GM18519 (cell line): ENCODE measurements at regions not wholly inside any gene's neighbourhood (a gene's known extent, or its start where the extent isn't known, plus 50 kb on each side); places are given as distances from the start of the nearest gene placed in this dataset.
"Not testable (repeated sequence)": the region's sequence is repeated elsewhere in the genome, so short reads cannot be mapped to it uniquely, and the experiment has no call there.

ENCODE experiments used
- ATAC-seq: cut with Tn5 transposase; IDR thresholded peaks from one replicate; pipeline ENCODE4 v1.9.1; 2021; ENCODE audit warnings: mild to moderate bottlenecking, moderate library complexity; ENCODE audit not compliant: unreplicated experiment, low FRiP score

DNA sequence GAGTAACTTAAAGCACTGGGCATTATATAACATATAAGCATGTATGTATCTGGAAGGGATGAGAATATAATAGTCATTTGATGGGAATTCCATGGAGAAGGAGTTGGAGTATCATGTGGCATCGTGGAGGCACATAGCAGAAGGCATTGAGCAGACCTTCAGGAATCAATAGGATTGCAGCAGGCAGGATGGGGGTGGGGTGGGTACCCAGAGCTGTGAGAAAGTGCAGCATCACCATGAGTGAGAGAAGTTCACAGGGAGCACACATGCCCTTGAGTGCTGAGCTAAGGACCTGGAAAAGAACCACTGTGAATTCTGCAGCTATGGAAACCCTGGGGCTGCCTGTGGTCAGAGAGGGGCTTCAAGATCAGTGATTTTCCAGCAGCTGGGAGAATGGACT, 57.3 kb downstream of the MED10 start:
- no peak for ATAC-seq

DNA sequence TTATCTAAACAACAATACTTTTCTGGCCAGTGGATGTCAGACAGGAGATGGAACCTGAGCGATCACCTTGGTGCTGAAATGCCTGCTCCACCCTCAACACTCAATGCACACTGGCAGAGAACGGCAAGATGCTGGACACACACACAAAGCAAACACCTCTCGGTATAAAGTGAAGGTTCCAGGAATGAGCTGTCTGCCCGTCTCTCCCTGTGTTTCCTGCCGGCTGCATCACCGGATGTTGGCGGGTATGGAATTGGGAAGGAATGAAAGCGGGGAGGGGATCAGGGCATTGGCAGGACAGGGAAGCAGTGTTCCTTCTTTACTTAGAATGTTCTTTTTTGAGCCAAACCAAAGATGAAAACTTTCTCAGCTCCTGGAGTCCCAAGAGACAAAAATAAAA, 59.2 kb downstream of the MED10 start:
- ATAC-seq, result no peak

DNA sequence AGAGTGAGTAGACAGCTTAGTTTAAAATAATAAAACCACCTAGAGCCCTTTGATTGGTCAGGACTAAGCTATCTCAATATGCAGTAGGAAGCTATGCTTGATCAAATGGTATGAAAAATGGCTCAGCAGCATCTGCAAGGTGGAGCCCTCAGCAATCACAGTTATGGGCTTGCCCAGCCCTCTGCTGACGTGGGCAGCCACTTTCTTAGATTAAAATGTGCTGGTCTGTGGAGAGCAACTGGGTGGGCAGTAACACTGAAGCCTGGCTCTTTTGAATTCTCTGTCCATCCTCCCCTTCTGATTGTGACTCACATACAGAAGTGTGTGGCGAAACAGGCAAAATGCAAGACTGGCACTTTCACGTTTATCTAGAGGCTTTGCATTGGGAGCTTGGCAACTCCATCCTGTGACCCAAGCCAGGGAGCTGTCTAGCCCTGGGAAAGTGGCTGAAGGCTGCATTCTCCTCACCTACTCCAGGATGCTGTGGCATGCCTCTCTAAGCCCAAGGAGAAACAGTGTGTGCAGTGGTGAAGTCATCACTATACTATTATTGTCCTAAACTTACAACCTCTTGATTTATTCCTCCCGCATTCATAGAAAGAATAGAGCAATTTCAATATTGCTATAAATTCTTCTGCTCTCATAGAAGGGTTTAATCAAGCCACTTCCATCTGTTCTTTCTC, 61.1 kb downstream of the MED10 start:
- ATAC-seq, result no peak

DNA sequence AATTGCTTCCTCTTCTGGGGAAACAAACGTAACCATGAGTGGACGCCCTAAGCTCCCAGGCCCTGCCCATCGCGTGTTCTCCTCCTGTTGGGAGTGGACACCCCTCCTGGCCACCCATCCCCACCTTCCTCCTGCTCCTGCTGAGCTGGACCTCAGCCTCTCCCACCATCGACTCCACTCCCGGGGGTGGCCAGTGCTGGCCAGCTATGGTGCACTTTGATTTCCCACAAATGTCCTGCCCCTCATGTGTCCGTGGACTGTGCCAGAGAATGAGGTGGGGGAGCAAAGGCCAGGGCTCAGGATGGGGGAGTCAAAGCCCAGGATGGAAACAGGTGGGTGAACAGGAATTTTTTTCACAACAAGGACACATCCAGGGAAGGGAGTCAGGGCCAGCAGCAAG, 62.8 kb downstream of the MED10 start:
- ATAC-seq, result no peak

DNA sequence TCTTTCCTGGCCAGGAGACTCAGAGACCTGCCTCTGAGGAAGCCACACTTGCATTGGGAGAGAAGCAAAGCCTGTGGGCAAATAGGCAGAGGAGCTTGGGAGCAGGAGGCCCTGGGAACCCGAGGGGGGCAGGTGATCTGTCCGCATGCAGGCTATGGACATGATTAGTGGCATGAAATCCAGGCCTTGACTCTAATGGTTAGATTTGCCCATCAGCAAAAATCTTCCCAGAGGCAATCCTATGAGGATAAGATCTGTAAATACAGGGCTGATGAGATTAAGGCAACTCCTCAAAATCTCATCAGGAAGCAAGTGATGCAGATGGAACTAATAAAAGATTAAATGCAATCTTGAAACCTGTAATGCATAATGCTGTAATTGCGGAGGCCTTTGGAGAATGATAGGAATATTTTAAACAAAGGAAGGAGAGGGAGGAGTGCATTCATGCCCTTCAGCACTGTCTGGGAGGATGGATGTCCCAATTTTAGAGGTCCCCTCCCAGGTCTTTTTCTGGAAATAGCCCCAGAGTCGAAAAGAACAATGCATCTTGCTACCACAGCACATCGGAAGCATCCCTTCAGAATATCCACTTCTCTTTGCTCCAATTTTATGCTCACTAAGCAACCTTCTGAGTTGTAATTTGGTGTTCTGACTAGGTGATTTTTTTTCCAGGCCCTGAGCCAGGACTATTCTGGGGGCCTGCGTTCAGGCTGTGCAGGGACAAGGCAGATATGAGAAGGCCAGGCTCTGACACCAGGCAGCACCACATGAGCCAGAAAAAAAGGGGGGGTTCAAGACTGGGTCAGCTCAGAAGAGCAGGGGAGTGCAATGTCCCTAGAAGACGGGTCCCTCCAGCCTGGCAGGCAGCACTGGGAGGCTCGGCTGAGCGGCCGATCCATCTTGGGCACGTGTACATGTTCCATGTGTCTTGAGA, 66.5 kb downstream of the MED10 start:
- ATAC-seq, result no peak

DNA sequence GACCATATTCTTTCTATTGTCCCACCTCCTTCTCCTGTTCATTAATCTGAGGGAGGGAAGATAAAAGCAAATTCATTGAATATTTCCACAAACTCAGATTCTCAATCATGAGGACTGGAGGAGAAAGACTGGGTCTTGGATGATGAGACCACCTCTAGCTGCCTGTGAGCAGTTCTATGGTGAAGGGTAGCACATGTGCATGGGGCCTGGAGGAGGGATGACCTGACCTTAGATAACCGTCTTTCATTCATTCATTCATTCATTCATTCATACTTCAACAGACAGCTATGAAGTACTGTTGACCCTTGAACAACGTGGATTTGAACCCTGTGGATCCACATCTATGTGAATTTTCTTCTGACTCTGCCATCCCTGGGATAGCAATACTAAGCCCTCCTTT, 68.4 kb downstream of the MED10 start:
- ATAC-seq, result no peak

DNA sequence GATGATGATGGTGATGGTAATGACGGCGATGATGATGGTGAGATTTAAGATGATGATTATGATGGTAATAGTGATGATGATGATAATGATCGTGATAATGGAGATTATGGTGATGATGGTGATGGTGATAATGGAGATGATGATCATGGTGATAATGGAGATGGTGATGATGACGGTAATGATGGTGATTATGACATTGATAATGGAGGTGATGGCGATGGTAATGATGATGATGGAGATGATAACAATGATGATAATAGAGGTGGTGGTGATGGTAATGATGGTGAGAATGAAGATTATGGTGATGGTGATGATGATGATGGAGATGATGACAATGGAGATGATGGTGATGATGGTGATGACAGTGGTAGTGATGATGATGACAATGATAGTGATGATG, 69.7 kb downstream of the MED10 start:
- no peak for ATAC-seq

DNA sequence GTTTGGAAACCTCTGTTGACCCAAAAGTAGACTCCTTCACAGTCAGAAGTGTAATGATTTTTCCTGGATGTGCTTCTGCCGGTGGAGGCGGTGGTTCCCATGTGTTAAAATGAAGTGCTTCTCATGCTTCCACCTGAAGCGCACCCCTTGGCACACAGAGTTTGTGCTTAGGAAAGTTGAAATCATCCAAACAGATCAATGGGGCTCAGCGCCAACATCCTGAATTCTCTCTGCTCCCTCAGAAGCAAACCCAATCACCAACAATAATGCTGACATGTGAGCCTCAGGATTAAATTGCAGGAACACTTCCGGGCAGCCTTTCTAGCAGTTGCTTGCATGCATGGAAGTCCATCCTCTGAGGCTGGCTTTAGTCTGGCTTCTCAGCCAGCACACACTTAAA, 71.0 kb downstream of the MED10 start:
- ATAC-seq, result no peak

DNA sequence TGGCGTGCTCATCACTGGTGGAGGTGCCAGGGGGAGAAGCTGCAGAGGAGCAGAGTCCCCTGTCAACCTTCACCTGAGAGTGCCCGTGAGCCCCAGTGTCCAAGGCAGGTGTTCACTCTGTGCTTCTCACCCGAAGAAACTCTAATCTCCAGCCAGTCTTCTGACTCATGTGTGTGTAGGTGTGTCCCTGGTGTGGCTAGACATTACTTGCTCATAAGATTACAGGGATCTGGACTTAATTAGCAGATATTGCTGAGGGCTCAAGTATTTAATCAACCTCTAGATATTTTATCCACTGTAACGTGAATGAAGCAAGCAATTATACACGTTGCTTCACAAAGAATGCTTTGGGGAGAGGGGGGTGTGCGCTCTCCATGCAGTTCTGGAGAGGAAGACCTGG, 72.5 kb downstream of the MED10 start:
- no peak for ATAC-seq

DNA sequence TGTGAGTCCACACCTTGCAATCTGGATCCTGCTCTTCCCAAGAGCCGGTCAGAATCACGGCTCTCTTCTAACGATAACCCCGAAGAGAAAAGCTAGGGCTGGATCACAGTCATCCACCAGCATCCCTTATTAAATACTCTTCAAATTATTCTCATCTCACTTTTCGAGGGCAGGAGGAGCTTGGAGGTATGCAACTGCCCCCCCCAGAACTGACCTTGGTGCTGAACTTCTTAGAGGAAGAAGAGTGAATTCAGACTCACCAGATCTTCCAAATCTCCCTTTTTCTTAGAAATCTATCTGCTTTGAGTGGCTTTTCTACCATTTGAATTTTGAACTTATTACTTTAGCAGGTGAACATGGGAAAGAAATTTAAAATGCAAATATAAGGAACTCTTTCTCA, 75.7 kb downstream of the MED10 start:
- no peak for ATAC-seq

DNA sequence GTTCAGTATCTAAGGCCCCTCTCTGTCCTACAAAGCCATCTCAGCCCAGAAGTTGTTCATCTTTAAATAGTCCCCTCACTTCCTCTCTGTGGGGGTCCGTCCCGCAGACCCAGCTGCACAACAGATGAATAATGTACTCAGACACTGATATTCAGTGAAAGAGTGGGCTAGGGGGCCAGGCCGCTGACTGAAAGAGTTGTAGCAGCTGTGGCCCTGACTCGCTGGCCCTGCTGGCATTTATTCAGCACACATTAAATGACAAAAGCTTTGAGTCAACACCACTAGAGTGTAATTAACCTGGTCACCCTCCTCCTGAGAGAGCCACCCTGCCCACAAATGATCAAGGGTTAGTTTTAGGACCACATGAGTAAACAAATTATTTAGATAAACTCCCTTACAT, 76.3 kb downstream of the MED10 start:
- no peak for ATAC-seq

DNA sequence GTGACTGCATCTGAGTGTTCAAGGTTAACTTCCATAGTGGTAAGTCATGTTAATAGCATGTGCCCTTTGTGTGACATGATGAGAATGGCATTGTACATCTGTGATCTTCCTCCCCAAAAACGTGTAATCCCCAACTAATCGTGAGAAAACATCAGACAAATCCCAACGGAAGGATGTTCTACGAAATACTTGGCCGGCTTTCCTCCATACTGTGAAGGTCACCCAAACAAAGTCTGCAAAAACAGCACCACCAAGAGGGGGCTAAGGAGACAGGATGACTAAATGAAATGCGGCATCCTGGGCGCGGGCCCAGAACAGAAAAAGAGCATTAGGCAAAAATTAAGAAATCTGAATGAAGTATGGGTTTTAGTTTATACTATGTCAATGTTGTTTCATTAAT, 81.8 kb downstream of the MED10 start:
- ATAC-seq, result no peak

DNA sequence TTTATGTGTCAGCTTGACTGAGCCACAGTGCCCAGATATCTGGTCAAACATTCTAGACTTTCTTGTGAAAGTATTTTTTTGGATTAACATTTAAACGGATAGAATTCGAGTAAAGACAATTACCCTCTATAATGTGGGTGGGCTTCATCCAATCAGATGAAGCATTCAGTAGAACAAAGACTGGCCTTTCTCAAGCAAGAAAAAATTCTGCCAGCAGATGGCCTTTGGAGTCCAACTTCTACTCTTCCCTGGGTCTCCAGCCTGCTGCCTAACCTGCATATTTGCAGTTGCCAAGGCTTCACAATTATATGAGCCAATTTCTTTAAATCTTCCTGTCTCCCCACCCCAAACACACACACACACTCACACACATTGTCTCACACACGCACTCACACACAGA, 86.4 kb downstream of the MED10 start:
- ATAC-seq, result no peak

DNA sequence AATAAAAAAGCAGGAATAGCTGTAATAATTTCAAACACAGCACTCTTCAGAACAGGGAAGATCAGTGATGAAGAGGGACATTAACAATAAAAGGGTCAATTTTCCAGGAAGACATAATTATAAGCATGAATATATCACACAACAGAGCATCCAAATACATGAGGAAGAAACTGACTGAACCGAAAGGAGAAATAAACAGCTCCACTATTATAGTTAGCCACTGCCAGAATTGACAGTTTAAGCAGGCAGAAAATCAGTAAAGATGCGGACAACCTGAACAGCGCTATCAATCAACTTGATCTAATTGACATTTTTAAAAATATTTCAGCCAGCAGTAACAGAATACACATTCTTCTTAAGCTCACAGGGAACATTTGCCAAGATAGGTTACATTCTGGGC, 89.1 kb downstream of the MED10 start:
- no peak for ATAC-seq

DNA sequence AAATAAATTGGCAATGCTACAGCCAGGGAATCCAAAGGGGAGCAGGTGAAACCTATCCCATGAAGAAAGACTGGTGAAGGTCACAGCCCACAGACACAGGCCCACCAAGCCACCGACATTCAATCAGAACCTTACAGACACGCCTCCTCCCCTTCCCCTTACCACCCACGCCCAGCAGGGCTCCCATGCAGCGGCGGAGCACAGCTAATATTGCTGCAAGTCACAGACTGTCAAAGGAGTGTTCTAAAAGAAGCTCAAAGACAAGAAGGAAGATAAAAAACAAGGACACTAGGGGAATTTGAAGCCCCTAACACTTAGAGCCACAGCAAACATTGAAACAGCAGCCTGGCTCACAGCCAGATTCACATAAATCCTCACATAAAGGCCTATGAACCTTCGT, 91.2 kb downstream of the MED10 start:
- ATAC-seq, result no peak

DNA sequence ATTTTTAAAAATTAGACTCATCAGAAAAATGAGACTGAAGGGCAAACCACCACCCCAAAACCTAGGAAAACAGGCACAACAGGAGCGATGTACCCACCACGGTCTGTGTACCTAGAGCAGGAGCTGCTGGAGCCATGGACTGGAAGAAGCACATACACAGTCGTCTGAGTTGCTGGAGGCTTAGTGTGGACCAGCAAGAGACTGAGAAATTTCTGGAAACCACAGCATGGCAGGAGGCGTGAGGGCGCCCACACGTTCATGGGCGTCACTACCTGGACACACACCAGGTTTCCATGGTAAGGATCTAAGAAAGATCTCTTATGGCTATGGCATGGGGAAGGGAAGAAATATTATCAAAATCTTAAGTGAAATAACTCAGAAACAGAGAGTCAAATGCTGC, 91.9 kb downstream of the MED10 start:
- no peak for ATAC-seq

DNA sequence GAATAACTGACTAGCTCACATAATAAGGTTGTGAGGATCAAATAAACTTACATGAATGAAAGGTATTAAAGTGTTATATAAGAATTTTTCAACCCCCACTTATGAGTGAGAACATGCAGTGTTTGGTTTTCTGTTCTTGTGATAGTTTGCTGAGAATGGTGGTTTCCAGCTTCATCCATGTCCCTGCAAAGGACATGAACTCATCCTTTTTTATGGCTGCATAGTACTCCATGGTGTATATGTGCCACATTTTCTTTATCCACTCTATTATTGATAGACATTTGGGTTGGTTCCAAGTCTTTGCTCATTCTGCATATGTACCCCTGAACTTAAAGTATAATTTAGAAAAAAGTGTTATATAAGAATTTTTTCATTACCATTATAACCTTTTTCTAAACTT, 93.9 kb downstream of the MED10 start:
- ATAC-seq, result not testable (repeated sequence)

DNA sequence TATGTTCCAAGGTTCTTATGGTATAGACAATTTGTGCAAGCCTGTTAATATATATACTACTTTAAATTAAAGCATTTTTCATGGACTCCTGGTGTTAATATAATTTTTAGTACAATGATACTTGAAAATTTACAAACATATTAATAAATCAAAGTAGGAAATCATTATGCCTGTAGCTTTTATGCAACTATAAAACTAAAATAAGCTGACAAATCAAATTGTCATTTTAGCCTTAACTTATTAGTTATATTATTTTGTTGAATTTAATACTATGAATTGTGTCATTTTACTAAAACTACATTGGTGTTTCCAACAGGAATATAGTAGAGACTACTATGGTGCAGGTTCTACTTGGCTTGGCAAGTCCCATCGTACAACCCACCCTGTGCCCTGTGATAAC, 96.0 kb downstream of the MED10 start:
- no peak for ATAC-seq

DNA sequence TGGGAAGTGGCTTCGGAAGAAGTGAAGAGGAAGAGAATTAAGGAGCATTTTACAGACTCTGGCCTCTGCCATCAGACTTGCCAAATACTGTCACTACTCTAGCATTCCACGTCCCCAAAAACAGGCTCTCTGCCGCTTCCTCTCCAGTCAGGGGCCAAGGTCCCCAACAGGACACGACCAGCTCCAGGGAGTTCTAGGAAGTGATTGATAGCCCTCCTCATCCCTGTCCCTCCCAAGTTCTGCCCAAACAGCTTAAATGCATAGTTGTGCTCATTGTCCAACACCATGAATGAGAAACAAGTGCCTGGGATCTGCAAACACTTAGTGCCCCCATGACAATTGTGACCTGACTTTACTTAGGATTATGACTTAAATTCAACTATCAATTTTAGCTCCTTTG, 96.5 kb downstream of the MED10 start:
- ATAC-seq, result no peak

DNA sequence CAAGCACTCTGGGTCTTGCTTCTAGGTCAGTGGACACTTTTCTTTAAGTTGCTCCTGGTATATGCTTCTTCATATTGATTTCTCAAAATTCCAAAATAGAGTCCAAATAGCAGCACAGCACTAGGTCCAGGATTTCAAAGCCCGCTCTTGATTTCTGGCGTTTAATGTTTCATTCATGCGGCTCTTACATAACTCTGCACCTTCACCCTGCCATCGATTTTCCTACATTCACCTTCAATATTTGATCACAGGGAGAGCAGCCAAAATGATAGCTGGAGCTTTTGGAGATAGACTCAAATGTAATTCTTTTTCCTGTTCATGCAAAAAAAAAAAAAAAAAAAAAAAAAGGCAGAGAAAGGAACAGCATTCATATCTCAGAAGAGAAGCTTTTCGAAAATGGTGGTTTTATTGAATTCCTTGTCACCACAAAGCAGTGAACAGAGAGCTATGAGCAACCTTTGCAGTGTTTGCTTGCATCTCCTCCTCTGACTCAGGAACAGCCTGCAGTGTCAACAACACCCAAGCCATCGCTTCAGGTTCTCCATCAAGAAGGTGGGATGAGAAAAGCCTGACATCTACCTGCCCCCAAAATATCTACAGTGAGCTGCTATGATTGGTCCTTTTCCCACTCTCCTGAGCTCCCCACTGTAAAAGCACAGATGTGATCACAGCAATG, 97.8 kb downstream of the MED10 start:
- ATAC-seq, result no peak

DNA sequence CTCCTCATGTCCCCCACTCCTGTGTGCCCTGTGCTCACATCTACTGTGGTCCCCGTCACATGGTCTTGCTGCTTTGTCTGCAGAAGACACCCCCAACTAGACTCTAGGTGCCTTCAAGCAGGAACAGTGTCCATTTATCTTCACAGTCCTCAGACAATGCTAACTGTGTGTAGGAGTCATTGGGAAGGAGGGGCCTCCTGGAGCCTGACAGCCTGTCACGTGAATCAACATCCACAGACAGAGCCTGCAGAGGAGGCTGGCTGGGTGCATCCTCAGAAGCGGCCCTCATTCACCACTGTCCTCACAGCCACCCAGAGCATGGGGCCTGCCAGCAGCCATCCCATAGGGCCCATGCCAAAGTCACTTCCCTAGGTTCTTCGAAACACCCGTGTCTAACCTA, 98.7 kb downstream of the MED10 start:
- ATAC-seq, result no peak
